ENCODE measurements at regions not wholly inside any gene's neighbourhood (a gene's known extent, or its start where the extent isn't known, plus 50 kb on each side); places are given as distances from the start of the nearest gene placed in this dataset.

- POLR2A ChIA-PET = no interaction called here
- no peak overlapping the region for H3K27ac Mint-ChIP-seq
- H3K4me1 Mint-ChIP-seq = no peaks in the 10 kb centered on the region
- no peak overlapping the region for H3K4me3 Mint-ChIP-seq
- H3K27me3 Mint-ChIP-seq = peaks cover 13% of the 10 kb centered on the region
- TF ChIP-seq CTCF (IDR thresholded peaks at IDR 0.05) = no peak
- CTCF ChIA-PET = no interaction called here
- intact Hi-C loops (cut with micrococcal nuclease) = no loop called here
- no peak for ATAC-seq (ENCODE audit: low read depth)
- H3K9me3 Mint-ChIP-seq = no peaks in the 10 kb centered on the region
- DNase-seq = no peak
- no peaks in the 10 kb centered on the region for H3K36me3 Mint-ChIP-seq (ENCODE audit: low read depth)
Observed at GRCh38 chr5:74279244-74279643, 361.3 kb downstream of the ENC1 start.

GRCh38 chr5:74277418-74277817, 363.1 kb downstream of the ENC1 start:
- no peak for TF ChIP-seq CTCF (IDR thresholded peaks at IDR 0.05)
- H3K27me3 Mint-ChIP-seq = peaks cover 6% of the 10 kb centered on the region
- no peak overlapping the region for H3K4me3 Mint-ChIP-seq
- no peaks in the 10 kb centered on the region for H3K36me3 Mint-ChIP-seq (ENCODE audit: low read depth)
- H3K27ac Mint-ChIP-seq = no peak overlapping the region
- H3K9me3 Mint-ChIP-seq = no peaks in the 10 kb centered on the region
- ATAC-seq (ENCODE audit: low read depth) = no peak
- ChIA-PET CTCF (no interaction called here), POLR2A (no interaction called here)
- DNase-seq = no peak
- intact Hi-C loops (cut with micrococcal nuclease) = no loop called here
- no peaks in the 10 kb centered on the region for H3K4me1 Mint-ChIP-seq

DNA sequence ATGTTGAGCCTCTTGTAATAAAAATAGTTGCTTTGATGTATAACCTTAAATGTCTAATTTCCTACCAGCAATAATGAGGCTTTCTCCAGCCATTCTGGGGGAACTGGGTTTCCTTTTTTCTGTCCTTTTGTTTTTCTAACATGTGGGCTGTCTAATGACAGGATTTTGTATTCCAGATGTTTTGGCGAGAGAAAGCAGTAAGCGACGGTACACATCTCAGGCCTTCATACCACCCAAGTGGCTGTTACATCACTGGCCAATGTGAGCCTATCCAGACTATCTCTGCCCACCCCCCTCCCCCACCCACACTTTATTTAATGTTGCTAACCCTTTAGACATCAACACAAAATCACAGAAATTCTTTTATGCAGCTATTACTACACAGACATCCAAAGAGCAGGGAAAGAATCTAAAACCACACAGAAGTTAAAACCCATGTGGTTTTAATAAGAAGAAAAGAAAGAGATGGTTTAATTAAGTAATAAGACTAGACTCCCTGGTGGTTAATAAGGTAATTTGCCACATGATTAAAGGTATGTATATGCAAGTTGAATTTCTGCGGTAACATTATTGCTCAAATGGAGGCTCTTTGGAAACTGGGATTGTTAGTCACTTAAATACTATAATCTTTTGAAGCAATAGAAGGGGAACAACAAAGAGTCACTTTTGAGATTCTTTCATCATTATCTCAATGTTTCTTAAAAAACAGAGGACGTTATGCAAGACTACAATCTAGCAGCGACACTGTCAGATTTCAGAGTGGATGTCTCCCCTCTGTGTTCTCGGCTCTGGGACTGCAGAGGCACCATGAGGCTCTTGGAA, 365.1 kb downstream of the ENC1 start:
- no peaks in the 10 kb centered on the region for H3K4me1 Mint-ChIP-seq
- H3K36me3 Mint-ChIP-seq (ENCODE audit: low read depth) = no peaks in the 10 kb centered on the region
- no peak for TF ChIP-seq CTCF (IDR thresholded peaks at IDR 0.05)
- no peaks in the 10 kb centered on the region for H3K9me3 Mint-ChIP-seq
- ChIA-PET POLR2A (no interaction called here), CTCF (no interaction called here)
- intact Hi-C loops (cut with micrococcal nuclease) = no loop called here
- ATAC-seq (ENCODE audit: low read depth) = no peak
- H3K27me3 Mint-ChIP-seq = peaks cover 5% of the 10 kb centered on the region
- no peak overlapping the region for H3K4me3 Mint-ChIP-seq
- no peak overlapping the region for H3K27ac Mint-ChIP-seq
- no peak for DNase-seq

- no peak for TF ChIP-seq CTCF (IDR thresholded peaks at IDR 0.05)
- Mint-ChIP-seq H3K27ac (no peak overlapping the region), H3K9me3 (no peaks in the 10 kb centered on the region), H3K27me3 (peaks cover 5% of the 10 kb centered on the region), H3K4me3 (no peak overlapping the region), H3K36me3 (ENCODE audit: low read depth) (no peaks in the 10 kb centered on the region), H3K4me1 (no peaks in the 10 kb centered on the region)
- ATAC-seq (ENCODE audit: low read depth) = no peak
- no peak for DNase-seq
- POLR2A ChIA-PET = no interaction called here
- CTCF ChIA-PET = no interaction called here
- intact Hi-C loops (cut with micrococcal nuclease) = no loop called here
Observed at GRCh38 chr5:74274326-74274725, 366.2 kb downstream of the ENC1 start.

GRCh38 chr5:74272831-74273451, 367.6 kb downstream of the ENC1 start:
- DNase-seq (no peak), ATAC-seq (ENCODE audit: low read depth) (no peak)
- ChIA-PET POLR2A (no interaction called here), CTCF (no interaction called here)
- Mint-ChIP-seq H3K27me3 (peaks cover 2% of the 10 kb centered on the region), H3K4me1 (no peaks in the 10 kb centered on the region), H3K36me3 (ENCODE audit: low read depth) (no peaks in the 10 kb centered on the region), H3K9me3 (no peaks in the 10 kb centered on the region), H3K27ac (no peak overlapping the region), H3K4me3 (no peak overlapping the region)
- intact Hi-C loops (cut with micrococcal nuclease) = no loop called here
- no peak for TF ChIP-seq CTCF (IDR thresholded peaks at IDR 0.05)

Data from activated B cell treated with CpG ODN at 0.5 μM for 24 hours (primary cell).